Right ventricle myocardium inferior (tissue), 1 donor: ENCODE measurements at regions not wholly inside any gene's neighbourhood (a gene's known extent, or its start where the extent isn't known, plus 50 kb on each side); places are given as distances from the start of the nearest gene placed in this dataset.

ENCODE experiments used
- ATAC-seq: fragments of 200-7000 bp; cut with Tn5 transposase; one replicate; pipeline ENCODE4 v1.9.1; 2020; ENCODE audit warnings: mild to moderate bottlenecking, moderate library complexity
- DNase-seq: peaks from one replicate; pipeline ENCODE4 v3.0.0; 2021; ENCODE audit errors: missing footprints
- intact Hi-C: fragments of 100-400 bp; cut with DNase I; formaldehyde crosslinking; loops from one replicate; pipeline ENCODE4 v1.11.0; 2022
- donor health status: DM: no; HTN: yes; CAD: no; lungs with severe emphysema.

GRCh38 chr2:201018636-201019035 lies 52.8 kb downstream of the HYCC2 start:
- DNase-seq (no peak), ATAC-seq (no peak)
- intact Hi-C loops = loop anchor here (5.0 kb wide), 1 partner anchor 49 kb away; no protein-coding TSS in a partner anchor

- ATAC-seq = peak; percentile 86
- intact Hi-C loops = loop anchor here (5.0 kb wide), 1 partner anchor 50 kb away; no protein-coding TSS in a partner anchor
- DNase-seq = no peak
Observed at GRCh38 chr2:201016859-201017258, 53.4 kb upstream of the ORC2 start.
